COLO829 (cell line): ENCODE measurements at regions not wholly inside any gene's neighbourhood (a gene's known extent, or its start where the extent isn't known, plus 50 kb on each side); places are given as distances from the start of the nearest gene placed in this dataset.
A peak's percentile ranks its signal among the peaks of the same experiment; 100 is the strongest.

ENCODE experiments used
- DNase-seq: peaks from one replicate; pipeline ENCODE4 v3.0.0; 2012; ENCODE audit warnings: low spot score

DNA sequence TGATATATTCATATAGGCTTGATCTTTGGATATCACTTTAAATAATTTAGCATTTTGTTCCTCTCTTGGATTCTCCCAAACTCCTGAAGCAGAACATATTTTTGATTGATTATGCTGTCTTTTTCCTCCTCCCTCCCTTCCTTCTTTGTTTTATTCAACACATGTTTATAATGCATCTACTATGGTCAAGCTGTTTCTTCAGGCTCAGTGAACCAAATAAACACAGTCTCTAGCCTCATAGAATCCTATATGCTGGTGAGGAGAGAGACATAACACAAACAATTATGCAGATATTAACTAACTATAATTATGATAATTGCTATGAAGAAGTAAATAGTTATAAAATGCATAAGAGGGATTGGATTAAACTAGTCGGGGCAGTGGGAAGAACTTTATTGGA is 1023.6 kb upstream of the RAG2 start:
- no peak for DNase-seq

DNA sequence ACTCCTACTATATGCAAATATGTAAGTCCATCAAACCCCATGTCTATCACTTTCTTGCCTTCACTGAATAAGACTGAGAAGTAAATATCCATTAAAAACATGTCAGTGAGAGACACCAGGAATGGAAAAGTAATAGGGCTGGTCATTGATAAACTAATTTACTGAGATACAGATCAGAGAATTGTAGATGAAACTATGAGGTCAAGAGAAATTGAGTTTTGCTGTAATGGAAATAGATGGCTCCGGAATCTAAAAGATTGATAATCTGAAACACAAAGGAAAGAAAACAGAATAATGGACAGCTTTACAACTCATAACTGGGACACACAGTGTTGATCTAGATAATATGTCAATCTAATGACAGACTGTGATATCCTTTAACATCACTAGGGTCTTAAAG is 1018.3 kb upstream of the RAG2 start:
- DNase-seq = no peak

DNA sequence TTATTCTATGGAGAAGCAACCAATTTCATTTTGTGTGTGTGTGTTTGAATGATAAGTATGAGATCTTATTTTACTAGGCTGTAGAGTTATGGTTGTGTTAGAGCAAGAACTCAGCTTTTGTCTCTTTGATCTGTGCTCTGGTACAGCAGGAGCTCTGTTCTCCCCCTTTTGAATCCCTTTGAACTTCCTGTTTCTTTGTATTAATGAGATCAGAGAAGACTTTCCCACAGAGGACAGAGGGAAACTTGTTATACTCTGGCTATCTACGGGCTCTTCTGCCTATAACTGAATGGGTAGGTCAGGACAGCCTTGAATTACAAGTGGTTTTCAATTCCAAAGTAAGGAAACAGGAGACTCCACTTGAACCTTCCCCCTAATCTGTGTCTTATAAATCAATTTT is 1015.0 kb upstream of the RAG2 start:
- DNase-seq = peak; percentile 64

DNA sequence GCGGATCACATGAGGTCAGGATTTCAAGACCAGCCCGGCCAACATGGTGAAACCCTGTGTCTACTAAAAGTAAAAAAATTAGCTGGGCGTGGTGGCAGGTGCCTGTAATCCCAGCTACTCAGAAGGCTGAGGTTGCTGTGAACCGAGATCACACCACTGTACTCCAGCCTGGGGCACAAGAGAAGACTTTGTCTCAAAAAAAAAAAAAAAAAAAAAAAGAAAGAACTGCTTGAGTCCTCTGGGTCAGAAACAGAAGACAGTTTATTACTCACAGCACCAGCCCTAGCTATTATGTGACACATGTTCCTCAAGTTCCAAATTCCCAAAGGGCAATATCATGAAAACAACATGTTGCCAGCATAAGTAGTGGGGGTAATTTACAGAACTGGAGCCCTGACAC is 1014.1 kb upstream of the RAG2 start:
- DNase-seq = peak; percentile 5

DNA sequence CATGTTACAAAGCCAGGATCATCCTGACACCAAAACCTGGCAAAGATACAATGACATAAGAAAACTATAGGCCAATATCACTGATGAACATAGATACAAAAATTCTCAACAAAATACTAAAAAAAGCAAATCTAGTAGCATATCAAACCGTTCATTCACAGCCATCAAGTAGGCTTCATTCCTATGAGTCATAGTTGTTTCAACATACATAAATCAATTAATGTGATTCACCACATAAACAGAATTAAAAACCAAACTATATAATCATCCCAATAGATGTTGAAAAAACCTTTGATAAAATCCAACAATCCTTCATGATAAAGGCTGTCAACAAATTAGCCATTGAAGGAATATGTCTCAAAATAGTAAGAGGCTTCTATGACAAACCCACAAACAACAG is 1007.2 kb upstream of the RAG2 start:
- DNase-seq = no peak

DNA sequence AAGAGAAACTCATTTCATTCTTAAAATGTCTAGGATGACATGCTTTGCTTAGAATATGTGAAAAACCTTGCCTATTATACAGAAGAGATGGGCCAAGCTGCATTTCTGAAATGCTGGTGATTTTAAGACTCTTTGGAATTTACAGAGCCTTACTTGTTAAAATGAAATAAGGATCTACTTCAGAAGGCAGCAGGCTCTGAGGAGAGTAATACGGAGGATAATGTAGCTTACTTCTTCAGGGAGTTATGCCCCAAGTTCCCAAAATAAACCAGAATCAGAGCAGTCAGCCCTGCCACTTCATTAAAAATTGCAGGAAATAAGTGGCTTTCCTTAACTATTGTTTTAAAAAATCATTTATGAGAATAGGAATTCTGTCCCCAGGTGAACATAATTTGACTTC is 1000.3 kb upstream of the RAG2 start:
- no peak for DNase-seq

DNA sequence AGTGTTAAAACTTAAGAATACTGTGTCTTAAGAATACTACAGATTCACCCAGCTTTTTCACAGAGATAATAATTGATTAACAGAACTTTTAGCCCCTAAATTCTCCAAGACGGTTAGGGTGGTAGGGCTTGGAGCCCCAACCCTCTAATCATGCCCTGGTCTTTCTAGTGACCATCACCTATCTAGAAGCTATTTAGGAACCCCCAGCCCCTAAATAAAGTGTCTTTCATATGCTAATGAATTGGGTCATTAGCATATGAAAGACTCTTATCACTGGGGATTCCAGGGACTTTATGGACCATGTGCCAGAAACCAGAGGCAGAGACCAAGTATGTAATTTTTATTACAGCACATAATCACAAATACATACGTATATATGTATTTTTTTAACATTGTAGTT is 999.7 kb upstream of the RAG2 start:
- no peak for DNase-seq

DNA sequence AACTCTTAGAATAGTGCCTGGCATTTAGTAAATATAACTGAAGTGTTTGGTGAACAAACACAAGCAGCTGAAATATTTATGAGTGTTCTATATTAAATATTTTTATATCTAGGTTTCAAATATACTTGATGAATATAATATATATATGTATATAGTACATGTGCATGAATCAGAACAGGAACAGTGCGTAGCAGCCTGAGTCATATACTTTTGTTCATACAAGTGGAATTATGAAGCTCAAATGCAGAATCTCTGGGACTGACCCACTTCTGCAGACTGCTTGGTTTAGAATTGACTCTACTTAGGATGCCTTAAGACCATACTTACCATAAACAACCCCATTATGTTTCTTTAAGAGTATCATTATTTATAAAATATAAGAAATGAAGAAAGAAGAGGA is 997.8 kb upstream of the RAG2 start:
- no peak for DNase-seq

DNA sequence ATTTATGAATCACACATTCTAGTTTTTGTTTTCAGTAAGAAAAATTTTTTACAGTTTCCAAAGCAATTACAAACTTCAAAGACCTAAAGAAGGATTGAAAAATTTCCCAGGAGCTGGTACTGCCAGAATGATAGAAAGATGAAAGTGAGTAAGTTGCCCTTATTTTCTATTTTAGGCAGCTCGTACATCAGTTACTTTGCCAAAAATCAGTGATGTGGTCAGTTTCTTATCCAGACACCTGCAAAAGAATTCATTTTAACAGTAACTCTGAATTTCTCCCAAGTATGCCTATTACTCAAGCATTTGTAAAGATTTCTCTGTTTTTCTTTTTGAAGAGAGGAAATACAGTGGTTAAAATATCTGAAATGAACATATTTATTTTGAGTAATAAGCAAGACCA is 976.3 kb upstream of the RAG2 start:
- no peak for DNase-seq

DNA sequence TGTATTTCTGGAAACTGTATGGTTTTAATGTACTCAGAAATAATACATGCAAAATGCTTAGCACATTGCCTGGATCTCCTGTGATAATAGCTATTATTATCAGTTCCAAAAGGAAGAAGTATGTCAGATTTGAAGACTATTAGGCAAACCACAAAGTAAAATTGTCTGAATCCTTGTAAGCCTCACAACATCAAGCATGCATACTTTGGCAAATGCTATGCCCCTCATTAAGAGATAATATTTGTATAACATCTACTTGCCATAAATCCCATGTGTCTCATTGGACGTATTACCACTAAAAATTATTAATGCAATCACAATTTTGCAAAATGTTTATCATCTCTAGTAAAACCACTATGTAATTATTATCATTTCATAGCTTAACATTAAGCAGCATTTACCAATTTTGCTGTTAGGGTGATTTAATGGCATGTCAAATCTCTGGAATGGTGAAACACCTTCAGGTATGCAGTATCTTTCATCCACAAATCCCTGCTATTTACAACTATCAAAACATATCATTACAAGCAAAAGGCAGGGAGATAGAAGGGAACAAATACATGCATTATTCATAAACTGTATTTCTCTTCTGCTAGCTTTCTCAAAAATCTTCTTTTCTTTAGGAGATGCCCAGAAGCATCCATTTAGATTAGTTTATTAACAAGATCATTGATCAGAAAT is 974.6 kb upstream of the RAG2 start:
- no peak for DNase-seq

DNA sequence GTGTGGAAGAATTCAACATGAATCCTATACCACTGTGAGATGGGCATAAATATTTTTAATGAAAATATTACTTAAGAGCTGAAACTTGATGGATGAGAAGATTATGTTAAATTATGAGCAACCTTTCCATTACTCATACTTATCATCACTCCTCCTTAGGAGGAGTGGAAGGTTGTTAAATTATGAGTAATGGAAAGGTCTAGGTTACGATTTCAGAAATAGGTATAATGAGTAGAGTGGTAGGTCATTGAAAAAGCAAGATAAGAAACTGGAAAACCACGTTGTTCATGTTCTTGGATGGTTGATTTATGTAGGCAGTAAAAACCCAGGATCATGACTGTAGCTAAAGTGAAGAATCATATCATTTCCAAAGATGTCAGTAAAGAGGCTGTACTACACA is 973.2 kb upstream of the RAG2 start:
- DNase-seq = no peak

DNA sequence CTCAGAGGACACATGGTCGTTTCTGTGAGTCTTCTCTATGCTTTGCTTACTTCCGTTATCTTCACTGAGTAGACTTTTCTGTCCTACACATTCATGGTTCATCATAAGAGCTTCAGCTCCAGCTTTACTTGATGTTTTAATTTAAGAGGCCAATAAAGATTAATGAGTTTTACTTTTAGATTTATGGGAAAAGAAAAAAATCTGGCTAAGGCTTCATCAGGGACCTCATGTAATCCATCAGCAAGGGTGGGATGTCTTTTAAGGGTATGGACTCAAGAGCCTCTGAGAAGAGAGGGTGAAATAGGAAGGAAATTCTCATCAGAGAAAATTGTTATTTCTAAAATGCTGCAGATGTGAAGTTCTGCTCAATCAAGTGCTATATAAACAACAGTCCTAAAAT is 963.0 kb upstream of the RAG2 start:
- DNase-seq = no peak

DNA sequence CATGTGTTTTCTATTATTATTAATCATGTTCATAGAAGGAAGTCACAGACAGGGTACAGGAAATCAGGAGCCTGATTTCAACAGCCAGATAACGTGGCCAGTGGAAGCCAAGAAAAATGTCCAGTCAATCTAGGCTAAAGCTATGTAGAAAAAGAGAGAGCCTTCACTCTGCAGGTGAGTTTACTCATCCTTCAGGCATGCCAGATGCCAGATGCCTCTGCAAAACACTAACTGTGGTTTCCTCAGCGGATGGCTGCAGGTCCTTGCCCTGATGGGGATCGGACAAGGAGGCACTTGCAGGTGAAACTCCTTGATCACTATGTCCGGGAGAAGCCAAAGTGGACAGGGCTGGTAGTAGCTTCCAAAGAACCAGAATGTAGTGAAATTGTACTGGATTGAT is 962.3 kb upstream of the RAG2 start:
- DNase-seq = no peak

DNA sequence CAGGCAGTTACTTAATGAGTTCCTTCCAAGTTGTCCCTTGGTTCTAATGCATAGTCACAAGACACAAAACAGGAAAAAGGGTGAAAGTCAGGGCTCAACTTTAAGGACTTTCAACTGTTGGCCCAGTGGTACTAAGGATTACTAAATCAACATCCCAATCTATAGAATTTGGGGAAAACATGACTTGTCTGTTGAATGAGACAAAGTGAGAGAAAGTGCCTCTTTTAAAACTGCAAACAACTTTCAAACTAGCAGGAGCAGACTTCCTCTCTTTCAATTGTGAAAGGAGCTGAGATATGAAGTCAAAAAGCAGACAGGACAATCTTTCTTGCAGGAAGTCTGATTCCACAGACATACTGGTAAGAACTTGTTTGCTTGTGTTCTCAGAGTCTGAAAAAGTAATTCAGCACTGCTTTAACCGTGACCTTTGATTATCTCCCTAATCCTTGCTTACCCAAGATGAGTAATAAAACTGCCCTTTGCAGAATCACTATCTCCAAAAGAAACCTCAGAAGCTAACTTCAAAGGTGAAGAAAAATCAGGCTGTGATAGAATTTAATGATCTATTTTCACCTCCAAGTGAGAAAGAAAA is 960.7 kb upstream of the RAG2 start:
- peak; percentile 6 for DNase-seq

DNA sequence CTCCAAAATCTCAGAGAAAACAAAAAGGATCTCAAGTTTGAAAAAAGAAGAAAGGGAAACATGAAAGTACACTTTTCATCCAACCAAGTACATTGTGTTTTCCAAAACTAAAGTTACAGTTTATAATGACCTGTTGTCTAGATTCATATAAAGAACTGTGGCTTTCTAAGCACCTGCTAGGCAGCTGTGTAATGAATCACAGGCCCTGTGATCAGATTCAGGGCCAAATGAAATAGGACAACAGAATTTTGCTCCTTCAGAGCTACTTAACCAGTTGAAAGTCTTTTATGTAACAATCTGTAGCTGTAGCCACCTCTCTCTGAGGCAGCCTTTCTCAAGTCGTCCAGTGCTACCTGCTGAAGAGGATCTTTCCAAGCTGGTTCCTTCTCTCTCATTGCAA is 960.0 kb upstream of the RAG2 start:
- no peak for DNase-seq

DNA sequence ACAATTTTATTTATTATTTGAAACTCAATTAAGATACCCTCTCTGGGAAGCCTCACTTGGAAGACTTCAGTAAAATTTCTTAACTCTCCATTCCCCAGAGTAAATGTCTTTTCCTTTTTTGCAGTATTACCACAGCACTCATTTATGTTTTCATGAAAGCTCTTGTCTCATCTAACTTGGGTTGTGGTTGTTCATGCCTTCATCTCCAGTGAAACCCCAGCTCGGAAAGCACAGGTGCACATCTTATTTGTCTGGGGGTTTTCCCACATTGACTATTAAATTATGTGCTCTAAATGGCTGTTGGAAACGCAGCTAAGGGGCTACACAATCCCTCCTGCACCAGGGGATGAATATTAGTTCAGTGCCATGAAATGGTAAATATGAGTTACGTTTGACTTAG is 954.2 kb upstream of the RAG2 start:
- DNase-seq = no peak

DNA sequence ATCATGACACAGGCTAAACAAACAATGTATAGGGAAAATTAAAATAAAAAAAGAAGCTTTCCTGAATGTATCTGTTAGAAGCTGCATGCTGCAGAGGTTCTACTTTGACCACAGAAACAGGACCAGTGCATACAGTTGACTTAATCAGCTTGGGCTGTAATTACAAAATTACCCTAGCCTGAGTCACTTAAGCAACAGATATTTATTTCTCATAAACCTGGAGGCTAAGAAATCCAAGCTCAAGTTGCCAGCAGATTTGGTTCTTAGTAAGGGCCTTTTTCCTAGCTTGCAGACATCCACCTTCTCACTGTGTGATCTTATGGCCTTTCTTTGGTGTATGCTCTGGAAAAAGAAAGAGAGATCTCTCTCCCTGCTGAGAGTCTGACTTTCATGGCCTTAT is 946.5 kb upstream of the RAG2 start:
- no peak for DNase-seq

DNA sequence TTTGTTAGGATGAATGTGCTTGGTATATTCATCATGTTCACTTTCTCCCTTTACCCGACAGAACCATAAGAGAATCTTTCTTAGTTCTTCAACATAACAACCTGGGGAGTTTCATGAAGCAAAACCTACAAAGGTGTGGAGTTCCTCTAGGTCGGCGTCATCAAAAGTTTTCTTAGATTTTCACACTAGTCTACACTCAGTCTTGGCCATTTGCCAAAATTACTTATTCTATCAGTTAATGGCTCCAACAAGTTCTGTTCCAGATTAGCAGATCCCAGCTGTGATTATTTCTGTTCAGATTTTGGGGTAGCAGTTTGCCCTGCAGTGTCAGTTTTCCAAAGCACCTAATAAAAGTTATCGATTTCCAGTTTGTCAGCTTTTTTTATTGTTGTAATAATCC is 935.8 kb upstream of the RAG2 start:
- DNase-seq = no peak

DNA sequence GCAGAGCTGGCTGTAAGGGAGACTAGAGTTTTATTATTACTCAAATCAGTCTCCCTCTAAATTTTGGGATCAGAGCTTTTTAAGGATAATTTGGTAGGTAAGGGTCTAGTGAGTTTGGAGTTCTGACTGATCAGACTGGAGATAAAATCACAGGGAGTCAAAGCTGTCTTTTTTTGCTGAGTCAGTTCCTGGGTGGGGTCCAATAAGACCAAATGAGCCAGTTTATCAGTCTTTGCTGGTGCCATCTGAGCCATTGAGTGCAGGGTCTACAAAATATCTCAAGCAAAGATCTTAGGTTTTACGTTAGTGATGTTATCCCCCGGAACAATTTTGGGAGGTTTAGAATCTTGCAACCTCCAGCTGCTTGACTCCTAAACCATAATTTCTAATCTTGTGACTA is 935.1 kb upstream of the RAG2 start:
- no peak for DNase-seq

DNA sequence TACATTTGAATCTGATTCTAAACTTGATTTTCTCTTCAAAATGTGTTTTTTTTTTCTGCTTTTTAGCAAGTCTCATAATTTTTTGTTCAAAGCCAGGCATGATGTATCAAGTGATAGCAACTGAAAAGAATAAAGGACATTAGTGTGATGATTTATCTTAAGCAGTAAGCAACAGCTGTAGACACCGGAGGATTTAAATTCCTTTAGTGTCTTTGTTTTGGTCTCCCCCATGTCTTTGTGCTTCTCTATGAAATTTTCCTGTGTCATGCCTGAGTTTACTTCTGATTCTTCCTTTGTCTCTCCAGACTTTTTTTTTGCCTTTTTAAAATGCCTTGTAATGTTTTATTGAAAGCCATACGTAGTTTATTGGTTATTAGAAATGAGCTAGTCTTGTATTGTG is 934.2 kb upstream of the RAG2 start:
- no peak for DNase-seq

DNA sequence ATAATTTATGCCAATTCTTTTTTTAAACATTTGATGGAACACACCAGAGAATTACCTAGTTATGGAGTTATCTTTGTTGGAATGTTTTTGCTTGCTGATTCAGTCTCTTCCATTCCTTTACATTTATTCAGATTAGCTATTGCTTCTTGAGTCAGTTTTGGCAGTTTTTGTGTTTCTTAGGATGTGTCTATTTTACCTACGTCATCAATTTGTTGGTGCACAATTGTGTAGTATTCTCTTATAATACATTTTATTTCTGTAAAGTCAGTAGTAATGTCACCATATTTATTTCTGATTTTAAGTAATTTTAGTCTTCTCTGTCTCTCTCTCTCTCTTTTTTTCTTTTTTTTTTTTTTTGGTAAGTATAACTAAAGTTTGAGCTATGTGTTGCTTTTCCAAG is 929.5 kb upstream of the RAG2 start:
- no peak for DNase-seq

DNA sequence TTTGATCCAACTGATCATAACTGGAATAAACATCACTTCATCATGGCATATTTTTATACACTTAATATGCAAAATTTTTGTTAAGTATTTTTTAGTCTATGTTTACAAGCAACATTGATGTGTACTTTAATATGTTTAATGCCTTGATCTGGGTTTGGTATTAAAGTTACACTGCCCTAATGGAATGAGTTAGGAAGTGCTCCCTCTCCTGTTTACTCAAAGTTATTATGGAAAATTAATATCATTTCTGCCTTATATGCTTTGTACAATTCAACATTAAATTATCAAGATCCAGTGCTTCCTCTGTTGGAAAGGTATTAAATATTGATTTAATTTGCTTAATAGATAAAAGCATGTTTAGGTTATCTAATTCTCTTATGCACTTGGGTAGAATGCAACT is 927.3 kb upstream of the RAG2 start:
- DNase-seq = peak; percentile 10

DNA sequence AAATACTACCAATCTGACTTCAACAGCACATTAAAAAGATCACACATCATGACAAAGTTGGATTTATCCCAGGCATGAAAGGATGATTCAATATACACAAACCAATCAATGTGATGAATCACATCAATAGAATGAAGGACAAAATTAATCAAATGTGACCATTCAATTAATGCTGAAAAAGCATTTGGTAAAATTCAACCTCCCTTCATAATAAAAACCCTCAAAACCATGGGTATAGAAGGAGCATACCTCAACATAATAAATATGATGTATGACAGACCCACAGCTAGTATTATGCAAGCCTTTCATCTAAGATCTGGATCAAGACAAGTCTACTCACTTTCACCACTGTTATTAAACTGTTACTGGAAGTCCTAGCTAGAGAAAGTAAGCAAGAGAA is 921.7 kb upstream of the RAG2 start:
- no peak for DNase-seq

DNA sequence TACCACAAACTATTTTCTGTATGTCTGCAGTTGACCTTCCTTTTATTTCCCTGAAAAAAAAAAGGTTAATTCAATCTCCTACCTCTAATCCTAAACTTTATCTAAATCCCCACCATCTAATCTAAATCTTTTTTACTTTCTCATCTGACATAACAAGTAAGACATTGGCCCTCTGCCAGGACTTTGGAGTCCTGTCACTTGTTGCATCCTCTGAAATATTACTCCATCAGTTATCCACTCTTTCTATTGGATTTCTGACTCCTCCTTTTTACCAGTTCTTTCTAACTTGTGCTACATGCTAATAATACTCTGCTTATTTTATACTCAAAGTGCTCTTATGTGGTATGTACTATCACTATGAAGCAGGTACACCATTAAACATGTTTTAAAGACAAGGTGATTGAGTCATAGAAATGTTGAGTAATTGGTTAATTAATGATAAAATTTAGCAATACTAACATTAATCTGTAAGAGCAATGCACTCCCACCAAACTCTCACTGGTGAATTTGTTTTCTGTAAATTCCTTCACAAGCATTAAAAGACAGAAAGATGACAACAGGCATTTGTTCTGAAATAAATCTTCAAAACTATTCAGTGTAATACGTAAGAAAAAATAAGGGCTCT is 914.2 kb upstream of the RAG2 start:
- DNase-seq = no peak
